ENCODE measurements at regions not wholly inside any gene's neighbourhood (a gene's known extent, or its start where the extent isn't known, plus 50 kb on each side); places are given as distances from the start of the nearest gene placed in this dataset.

DNA sequence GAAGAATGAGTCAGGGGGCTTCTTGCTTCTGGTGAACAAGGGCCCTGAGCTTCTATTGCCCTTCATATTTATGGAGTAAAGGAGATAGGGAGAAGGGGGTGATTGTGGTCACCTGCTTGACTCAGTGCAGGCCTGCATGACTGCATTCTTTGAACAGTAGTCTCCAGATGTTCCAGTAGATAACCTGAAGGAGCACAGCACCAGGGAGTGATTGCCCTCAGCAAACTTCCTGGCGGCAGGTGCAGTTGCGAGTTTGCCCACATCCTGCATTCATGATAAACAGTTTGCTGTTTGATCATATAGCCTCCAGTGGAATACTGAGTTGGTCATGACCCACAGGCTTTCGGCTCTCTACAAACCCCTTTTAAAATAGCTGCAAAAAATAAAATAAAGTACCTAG lies 1632.7 kb downstream of the OTOL1 start:
- Histone ChIP-seq H3K27me3 (no peaks in the 10 kb centered on the region), H3K36me3 (no peaks in the 10 kb centered on the region), H3K27ac (no peak overlapping the region), H3K4me1 (no peaks in the 10 kb centered on the region), H3K4me3 (no peak overlapping the region), H3K9me3 (no peaks in the 10 kb centered on the region)
- DNase-seq: no peak
- intact Hi-C loops (cut with DNase I; ENCODE audit: low total_unique reads) (no loop called here), in situ Hi-C loops (cut with MboI; ENCODE audit: low sequenced_read_pairs in 4 of 4) (no loop called here)
- TF ChIP-seq, protein P1, sequence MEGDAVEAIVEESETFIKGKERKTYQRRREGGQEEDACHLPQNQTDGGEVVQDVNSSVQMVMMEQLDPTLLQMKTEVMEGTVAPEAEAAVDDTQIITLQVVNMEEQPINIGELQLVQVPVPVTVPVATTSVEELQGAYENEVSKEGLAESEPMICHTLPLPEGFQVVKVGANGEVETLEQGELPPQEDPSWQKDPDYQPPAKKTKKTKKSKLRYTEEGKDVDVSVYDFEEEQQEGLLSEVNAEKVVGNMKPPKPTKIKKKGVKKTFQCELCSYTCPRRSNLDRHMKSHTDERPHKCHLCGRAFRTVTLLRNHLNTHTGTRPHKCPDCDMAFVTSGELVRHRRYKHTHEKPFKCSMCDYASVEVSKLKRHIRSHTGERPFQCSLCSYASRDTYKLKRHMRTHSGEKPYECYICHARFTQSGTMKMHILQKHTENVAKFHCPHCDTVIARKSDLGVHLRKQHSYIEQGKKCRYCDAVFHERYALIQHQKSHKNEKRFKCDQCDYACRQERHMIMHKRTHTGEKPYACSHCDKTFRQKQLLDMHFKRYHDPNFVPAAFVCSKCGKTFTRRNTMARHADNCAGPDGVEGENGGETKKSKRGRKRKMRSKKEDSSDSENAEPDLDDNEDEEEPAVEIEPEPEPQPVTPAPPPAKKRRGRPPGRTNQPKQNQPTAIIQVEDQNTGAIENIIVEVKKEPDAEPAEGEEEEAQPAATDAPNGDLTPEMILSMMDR (IDR thresholded peaks at IDR 0.05 in 4 of 5, conservative IDR thresholded peaks at IDR 0.05 in 1 of 5): no peak
- TF ChIP-seq POLR2A (IDR thresholded peaks at IDR 0.05): no peak
- ATAC-seq: no peak

- ATAC-seq: no peak
- no peaks in the 10 kb centered on the region for H3K27me3 ChIP-seq
- intact Hi-C loops (cut with DNase I; ENCODE audit: low total_unique reads): no loop called here
- DNase-seq: no peak
- H3K27ac ChIP-seq: no peak overlapping the region
- no peaks in the 10 kb centered on the region for H3K9me3 ChIP-seq
- no peak overlapping the region for H3K4me3 ChIP-seq
- in situ Hi-C loops (cut with MboI; ENCODE audit: low sequenced_read_pairs in 4 of 4): no loop called here
- TF ChIP-seq POLR2A (IDR thresholded peaks at IDR 0.05): no peak
- TF ChIP-seq, protein P1 (IDR thresholded peaks at IDR 0.05 in 4 of 5, conservative IDR thresholded peaks at IDR 0.05 in 1 of 5): no peak
- H3K36me3 ChIP-seq: no peaks in the 10 kb centered on the region
- H3K4me1 ChIP-seq: no peaks in the 10 kb centered on the region
Observed at GRCh38 chr3:163126115-163126514, 1629.5 kb downstream of the OTOL1 start.

MicroRNAs encoded in the stretch of these regions (microRNA counts, 767-probe panel; counts per million panel counts)
- microRNA hsa-miR-1263: 356 to 448 counts per million in 2 donors

Small RNA genes in the stretch of these regions (microRNA-seq; reads per million reads assigned to microRNA genes)
- 0 reads per million in 2 donors for gene MIR1263 (ENCODE audit: borderline replicate concordance in 2 of 2)

Data from gastrocnemius medialis (tissue), 4 donors.